ENCODE measurements at regions not wholly inside any gene's neighbourhood (a gene's known extent, or its start where the extent isn't known, plus 50 kb on each side); places are given as distances from the start of the nearest gene placed in this dataset.
"Not testable (repeated sequence)": the region's sequence is repeated elsewhere in the genome, so short reads cannot be mapped to it uniquely, and the experiment has no call there.

DNA sequence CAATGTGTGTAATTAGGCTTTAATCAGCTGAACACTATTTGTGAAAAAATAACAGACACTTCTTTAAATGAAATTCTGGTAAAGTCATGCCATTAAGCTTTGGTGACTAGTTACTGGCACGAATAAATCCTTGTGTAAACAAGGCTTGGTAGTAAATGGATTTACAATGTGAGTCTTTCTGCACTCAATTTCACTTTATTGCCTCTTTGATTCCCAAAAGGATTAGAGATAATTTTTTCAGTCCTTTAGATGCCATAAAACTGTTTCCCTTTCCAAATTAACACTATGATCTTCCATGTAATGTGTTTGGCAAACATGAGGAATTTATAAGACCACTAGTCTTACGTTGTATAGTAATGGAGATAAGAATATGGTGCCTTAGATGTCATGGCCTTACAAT lies 339.5 kb upstream of the DNAJC19 start:
- no peaks in the 10 kb centered on the region for H3K36me3 ChIP-seq
- intact Hi-C loops (cut with DNase I), result no loop called here
- H3K27me3 ChIP-seq, result no peaks in the 10 kb centered on the region
- no peak overlapping the region for H3K27ac ChIP-seq
- WGBS, 2 donors, result 14 to 47% methylated on average over 2 of the region's 2 CpGs
- H3K4me1 ChIP-seq, result no peaks in the 10 kb centered on the region
- DNase-seq, result no peak
- no peak overlapping the region for H3K4me3 ChIP-seq
- no peaks in the 10 kb centered on the region for H3K9me3 ChIP-seq
- TF ChIP-seq POLR2A (IDR thresholded peaks at IDR 0.05) (no peak), POLR2AphosphoS5 (IDR thresholded peaks at IDR 0.05) (no peak), EP300 (IDR thresholded peaks at IDR 0.05) (no peak)
- TF ChIP-seq, protein P1, sequence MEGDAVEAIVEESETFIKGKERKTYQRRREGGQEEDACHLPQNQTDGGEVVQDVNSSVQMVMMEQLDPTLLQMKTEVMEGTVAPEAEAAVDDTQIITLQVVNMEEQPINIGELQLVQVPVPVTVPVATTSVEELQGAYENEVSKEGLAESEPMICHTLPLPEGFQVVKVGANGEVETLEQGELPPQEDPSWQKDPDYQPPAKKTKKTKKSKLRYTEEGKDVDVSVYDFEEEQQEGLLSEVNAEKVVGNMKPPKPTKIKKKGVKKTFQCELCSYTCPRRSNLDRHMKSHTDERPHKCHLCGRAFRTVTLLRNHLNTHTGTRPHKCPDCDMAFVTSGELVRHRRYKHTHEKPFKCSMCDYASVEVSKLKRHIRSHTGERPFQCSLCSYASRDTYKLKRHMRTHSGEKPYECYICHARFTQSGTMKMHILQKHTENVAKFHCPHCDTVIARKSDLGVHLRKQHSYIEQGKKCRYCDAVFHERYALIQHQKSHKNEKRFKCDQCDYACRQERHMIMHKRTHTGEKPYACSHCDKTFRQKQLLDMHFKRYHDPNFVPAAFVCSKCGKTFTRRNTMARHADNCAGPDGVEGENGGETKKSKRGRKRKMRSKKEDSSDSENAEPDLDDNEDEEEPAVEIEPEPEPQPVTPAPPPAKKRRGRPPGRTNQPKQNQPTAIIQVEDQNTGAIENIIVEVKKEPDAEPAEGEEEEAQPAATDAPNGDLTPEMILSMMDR (IDR thresholded peaks at IDR 0.05), result no peak

DNA sequence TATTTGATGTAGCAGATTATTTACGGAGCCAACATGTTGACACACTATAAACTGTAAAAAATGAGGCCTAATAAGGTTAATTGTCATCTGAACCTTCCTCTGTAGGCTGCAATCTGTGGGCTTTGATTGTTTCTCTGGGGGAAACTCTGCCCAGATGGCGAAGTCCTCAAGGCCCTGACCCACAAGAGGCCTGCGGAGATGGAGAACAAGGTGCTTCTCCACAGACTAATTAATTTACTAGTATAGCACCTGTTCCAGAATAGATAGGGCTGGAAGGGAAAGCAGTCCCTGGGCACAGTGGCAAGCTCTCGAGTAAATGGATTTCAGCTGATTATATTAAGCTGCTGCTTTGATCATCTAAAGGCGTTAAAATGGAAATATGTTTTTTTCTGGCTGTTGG lies 338.8 kb upstream of the DNAJC19 start:
- intact Hi-C loops (cut with DNase I), result no loop called here

DNA sequence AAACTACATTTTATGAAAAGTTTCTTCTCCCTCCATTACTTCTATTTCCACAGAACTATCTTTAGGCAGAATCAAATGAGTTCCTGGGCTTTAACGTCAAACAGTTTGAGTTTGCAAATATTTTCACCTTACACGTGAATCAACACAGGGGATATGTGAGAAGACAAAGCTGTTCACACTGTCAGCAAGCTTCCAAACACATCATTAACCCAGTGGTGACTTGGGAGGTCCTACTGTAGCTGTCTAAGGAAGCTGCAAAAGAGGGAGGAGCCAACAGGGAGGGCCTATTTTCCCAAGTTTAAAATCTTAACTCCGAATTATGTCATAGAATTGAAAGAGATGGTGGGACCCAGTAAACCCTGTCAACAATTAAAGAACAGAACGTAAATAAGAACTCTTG lies 337.8 kb upstream of the DNAJC19 start:
- no peaks in the 10 kb centered on the region for H3K36me3 ChIP-seq
- TF ChIP-seq, protein P1 (IDR thresholded peaks at IDR 0.05), result no peak
- TF ChIP-seq POLR2AphosphoS5 (IDR thresholded peaks at IDR 0.05) (no peak), EP300 (IDR thresholded peaks at IDR 0.05) (no peak), POLR2A (IDR thresholded peaks at IDR 0.05) (no peak)
- no peaks in the 10 kb centered on the region for H3K9me3 ChIP-seq
- no peaks in the 10 kb centered on the region for H3K4me1 ChIP-seq
- DNase-seq, result no peak
- no peak overlapping the region for H3K4me3 ChIP-seq
- H3K27ac ChIP-seq, result no peak overlapping the region
- 26 to 46% methylated on average over 4 of the region's 4 CpGs for WGBS, 2 donors
- intact Hi-C loops (cut with DNase I), result no loop called here
- no peaks in the 10 kb centered on the region for H3K27me3 ChIP-seq

More for the DNA sequence above, 338.8 kb upstream of the DNAJC19 start:
- Histone ChIP-seq H3K27me3 (no peaks in the 10 kb centered on the region), H3K36me3 (no peaks in the 10 kb centered on the region), H3K4me3 (no peak overlapping the region), H3K4me1 (no peaks in the 10 kb centered on the region), H3K27ac (no peak overlapping the region), H3K9me3 (no peaks in the 10 kb centered on the region)
- DNase-seq, result no peak
- WGBS, 2 donors, result 16 to 63% methylated on average over 5 of the region's 5 CpGs
- TF ChIP-seq, protein P1 (IDR thresholded peaks at IDR 0.05), result no peak
- TF ChIP-seq POLR2A (IDR thresholded peaks at IDR 0.05) (no peak), EP300 (IDR thresholded peaks at IDR 0.05) (no peak), POLR2AphosphoS5 (IDR thresholded peaks at IDR 0.05) (no peak)

DNA sequence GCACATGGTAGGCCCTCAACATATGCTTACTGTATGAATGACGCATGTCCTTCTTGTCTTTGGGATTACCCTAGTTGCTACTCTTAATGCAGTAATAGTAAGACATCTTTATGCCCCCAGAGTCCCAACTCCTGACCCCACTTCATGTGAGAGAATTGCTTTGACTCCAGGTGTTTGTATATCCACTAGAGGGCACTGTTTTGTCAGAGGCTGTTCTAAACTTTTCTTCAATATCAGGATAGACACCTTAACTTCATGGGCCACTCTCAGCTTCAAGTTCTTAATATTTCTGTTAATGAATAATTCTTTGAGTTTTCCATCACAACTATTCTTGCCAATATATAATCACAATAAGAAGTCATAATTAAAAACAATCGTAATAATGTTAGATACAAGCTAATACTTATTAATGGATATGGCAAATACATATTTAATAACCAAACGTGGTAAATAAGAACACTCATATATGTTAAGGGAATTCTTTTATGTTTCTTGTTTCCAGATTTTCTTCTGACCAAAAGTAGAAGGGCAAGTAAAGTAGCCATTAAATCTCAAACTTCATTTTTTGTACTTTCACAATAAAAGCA lies 337.2 kb upstream of the DNAJC19 start:
- Histone ChIP-seq H3K4me3 (no peak overlapping the region), H3K36me3 (no peaks in the 10 kb centered on the region), H3K4me1 (no peaks in the 10 kb centered on the region), H3K9me3 (no peaks in the 10 kb centered on the region), H3K27ac (no peak overlapping the region), H3K27me3 (no peaks in the 10 kb centered on the region)
- 29 to 48% methylated on average over 3 of the region's 3 CpGs for WGBS, 2 donors
- intact Hi-C loops (cut with DNase I), result no loop called here
- DNase-seq, result no peak
- no peak for TF ChIP-seq POLR2A (IDR thresholded peaks at IDR 0.05)
- TF ChIP-seq EP300 (IDR thresholded peaks at IDR 0.05), result no peak
- no peak for TF ChIP-seq POLR2AphosphoS5 (IDR thresholded peaks at IDR 0.05)
- TF ChIP-seq, protein P1 (IDR thresholded peaks at IDR 0.05), result peak in 2 of 4 experiments; percentile 11 to 24

DNA sequence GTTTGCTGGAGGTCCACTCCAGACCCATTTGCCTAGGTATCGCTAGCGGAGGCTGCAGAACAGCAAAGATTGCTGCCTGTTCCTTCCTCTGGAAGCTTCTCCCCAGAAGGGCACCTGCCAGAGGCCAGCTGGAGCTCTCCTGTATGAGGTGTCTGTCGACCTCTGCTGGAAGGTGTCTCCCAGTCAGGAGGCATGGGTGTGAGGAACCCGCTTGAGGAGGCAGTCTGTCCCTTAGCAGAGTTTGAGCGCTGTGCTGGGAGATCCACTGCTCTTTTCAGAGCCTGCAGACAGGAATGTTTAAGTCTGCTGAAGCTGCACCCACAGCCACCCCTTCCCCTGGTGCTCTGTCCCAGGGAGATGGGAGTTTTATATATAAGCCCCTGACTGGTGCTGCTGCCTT lies 335.0 kb upstream of the DNAJC19 start:
- intact Hi-C loops (cut with DNase I); H3K27ac ChIP-seq; DNase-seq; H3K9me3 ChIP-seq; H3K4me3 ChIP-seq; H3K27me3 ChIP-seq; H3K36me3 ChIP-seq; H3K4me1 ChIP-seq: not testable (repeated sequence)
- 76% methylated on average over 5 of the region's 5 CpGs for WGBS, 2 donors
